Dedifferentiated amniotic fluid mesenchymal stem cell (primary cell): ENCODE measurements at regions not wholly inside any gene's neighbourhood (a gene's known extent, or its start where the extent isn't known, plus 50 kb on each side); places are given as distances from the start of the nearest gene placed in this dataset.
"Not testable (repeated sequence)": the region's sequence is repeated elsewhere in the genome, so short reads cannot be mapped to it uniquely, and the experiment has no call there.

Source experiments
- DNase-seq: peaks from one replicate; pipeline ENCODE4 v3.0.0-alpha.2; 2016; ENCODE audit errors: extremely low spot score

DNA sequence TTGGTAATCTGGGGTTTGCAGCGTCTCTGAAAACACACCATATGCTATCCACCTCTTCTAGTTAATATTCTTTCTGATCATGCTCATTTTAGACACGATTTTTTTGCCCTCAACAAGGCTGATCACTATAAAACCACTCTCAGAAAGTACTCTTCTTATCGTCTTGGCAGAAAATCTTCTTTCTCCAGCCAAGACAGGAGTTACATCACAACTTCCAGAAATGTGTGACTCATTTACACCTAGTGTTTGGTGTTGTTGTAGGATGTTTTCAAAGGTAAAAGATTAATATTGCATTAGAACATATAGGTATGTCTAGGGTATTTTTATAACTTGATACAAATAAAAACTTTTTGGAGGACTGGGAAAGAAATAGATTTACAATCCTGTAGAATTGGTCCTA, 138.5 kb upstream of the NETO1 start:
- DNase-seq = no peak

GRCh38 chr18:73004260-73004659, 136.5 kb upstream of the NETO1 start:
- DNase-seq = no peak

DNA sequence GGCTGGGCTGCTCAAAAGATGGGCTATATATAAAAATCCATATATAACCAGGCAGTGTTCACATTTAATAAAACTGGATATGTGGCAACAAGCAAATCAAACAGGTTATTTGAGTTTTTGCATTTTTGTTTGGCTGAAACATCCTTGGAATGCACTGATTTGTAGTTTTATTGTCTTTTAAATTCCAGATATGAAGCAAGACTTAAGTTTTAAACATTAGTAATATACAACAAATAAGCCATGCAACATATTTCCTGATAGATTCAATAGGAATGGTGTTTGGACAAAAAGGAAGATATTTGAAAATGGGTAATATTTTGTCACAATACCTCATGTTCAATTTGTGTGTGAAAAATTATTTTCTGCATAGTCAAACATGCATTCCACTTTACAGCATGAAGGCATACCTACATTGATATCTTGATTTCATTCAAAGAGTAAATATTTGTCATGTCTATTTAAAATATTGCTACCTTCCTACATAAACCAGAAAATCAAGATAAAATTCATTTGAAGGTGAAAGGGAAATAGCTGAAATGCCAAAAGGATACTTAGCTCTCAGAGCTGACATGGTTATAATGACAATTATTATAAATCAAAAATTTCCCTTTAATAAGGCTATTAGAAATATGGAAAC, 132.3 kb upstream of the NETO1 start:
- DNase-seq = no peak

- no peak for DNase-seq
These were observed 127.8 kb upstream of the NETO1 start for GRCh38 chr18:72995558-72995957.

- no peak for DNase-seq
These were observed 125.5 kb upstream of the NETO1 start for GRCh38 chr18:72993250-72993649.

- no peak for DNase-seq
These were observed 123.6 kb upstream of the NETO1 start for GRCh38 chr18:72991379-72991778.

DNA sequence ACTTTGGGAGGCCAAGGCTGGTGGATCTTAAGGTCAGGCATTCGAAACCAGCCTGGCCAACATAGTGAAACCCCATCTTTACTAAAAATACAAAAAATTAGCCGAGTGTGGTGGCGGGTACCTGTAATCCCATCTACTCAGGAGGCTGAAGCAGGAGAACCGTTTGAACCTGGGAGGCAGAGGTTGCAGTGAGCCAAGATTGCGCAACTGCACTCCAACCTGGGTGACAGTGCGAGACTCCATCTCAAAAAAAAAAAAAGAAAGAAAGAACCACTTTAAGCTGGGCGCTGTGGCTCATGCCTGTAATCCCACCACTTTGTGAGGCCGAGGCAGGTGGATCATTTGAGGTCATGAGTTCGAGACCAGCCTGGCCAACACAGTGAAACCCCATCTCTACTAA, 119.8 kb upstream of the NETO1 start:
- DNase-seq = not testable (repeated sequence)

DNA sequence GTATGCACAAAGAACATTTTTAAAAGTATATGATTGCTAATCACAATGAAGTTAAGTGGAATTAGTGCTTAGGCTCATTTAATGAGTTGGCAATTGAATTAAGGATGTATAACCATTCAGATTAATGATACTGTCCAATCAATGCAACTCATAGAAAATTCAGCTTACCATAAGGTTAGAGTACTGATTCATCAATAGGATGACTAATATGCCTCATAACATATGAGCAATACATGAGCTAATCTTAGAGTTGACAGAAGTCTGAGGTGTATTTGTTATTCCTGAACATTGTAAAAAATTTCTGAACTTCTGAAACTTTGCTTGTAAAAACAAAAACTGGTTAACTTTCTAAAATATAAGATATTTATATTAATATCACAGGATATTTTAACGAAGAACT, 118.3 kb upstream of the NETO1 start:
- no peak for DNase-seq

DNA sequence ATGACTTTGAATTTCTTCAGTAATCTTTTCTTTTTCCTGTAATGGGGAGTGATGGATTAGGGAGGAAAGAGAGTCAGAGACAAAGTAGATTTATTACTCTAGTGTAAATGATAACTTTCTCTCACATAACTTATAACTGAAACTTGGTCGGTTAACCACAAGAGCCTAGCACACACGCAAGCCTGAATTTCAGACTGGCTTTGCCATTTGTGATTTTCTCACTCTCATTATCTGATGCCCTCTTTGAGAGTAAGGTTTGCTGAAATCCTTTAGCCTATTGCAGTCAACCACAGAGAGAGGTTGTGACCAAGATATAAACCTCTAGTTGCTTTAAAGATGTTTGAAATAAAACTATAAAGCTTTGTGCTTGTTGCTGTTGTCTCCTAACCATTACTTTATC, 117.9 kb upstream of the NETO1 start:
- DNase-seq = no peak

- DNase-seq = no peak
These were observed 116.5 kb upstream of the NETO1 start for GRCh38 chr18:72984290-72984689.

DNA sequence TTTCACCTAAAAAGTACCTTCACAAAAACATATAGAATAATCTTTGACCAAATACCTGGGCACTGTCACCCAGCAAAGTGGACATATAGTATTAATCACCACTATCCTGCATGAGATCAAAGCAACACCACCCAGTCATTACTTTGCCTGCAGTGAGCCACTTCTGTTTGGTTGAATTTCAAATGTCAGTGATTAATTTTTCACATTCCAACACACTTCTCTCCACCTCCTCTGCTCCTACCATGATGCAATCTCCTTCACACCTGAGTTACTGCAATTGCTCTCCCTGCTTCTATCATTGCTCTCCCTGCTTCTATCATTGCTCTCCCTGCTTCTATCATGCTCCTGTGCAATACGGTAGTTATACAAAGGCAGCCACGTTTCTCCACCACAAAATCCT, 106.1 kb upstream of the NETO1 start:
- no peak for DNase-seq

DNA sequence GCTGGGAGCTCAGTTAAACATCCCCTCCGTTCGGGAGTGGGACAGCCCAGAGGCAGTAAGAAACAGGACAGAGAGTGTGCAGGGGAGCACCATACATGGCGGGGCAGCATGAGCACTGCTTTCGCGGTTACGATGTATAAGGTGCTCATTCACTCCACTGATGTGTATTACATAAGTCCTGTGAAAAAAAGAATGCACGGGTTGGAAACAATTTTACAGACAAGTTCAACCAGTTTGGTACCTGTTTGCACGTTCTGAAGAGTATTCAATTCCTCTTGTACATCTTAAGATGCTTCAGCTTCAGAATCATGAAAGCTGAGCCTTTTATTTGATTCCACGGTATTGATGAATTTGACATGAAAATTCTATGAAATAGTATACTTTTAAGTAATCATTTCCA, 97.8 kb upstream of the NETO1 start:
- DNase-seq = no peak

- not testable (repeated sequence) for DNase-seq
These were observed 90.4 kb upstream of the NETO1 start for GRCh38 chr18:72958195-72958594.

- no peak for DNase-seq
These were observed 80.7 kb upstream of the NETO1 start for GRCh38 chr18:72948439-72948838.

- no peak for DNase-seq
These were observed 75.0 kb upstream of the NETO1 start for GRCh38 chr18:72942766-72943165.

DNA sequence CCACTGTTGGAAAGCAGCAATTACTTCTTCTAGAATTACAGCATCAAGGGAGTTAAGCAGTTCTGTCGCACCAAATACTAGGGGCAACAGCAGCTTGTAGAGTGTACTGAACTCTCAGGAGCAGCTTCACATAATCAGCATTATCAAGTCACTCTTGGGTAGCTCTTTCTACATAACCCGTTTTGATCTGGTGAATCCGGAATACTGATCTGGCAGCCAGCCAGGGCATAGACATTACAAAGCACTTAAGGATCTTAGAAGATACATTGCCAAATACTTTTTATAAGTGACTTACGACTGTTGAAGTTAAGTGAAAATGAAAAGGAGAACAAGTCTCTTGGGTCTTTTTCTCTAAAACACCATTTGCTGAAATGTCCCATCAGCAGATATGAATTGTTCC, 73.2 kb upstream of the NETO1 start:
- DNase-seq = no peak

GRCh38 chr18:72940509-72940908, 72.7 kb upstream of the NETO1 start:
- no peak for DNase-seq

DNA sequence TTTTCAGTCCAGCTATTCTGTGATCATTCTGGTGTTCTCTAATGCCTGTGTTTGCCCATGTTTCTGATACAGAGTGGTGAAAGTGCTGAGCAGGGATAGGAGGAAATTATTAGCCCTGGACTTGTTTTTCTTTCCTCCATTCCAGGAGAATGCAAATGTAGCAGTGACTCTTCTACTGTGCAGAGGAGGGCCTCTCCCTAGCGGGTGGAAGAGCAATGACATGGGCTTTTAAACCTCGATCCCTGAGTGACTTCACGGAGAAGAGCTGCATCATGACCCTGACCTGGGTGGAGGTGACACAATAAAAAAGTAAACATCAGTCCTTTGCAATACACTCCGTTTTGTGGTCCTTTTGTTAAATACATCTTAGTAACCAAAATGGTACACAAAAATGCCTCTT, 68.0 kb upstream of the NETO1 start:
- DNase-seq = no peak

- DNase-seq = no peak
These were observed 55.1 kb upstream of the NETO1 start for GRCh38 chr18:72922895-72923294.
